ENCODE measurements at regions not wholly inside any gene's neighbourhood (a gene's known extent, or its start where the extent isn't known, plus 50 kb on each side); places are given as distances from the start of the nearest gene placed in this dataset.

DNA sequence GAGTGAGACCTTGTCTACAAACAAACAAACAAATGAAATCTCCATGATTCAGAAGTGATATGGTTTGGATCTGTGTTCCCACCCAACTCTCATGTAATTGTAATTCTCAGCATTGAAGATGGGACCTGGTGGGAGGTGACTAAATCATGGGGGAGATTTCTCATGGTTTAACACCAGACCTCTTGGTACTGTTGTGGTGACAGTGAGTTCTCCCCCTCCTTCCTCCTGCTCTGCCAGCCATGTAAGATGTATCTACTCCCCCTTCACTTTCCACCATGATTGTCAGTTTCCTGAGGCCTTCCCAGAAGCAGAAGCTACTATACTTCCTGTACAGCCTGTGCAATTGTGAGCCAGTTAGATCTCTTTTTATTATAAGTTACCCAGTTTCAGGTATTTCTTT lies 438.4 kb upstream of the THBS1 start:
- TF ChIP-seq, protein P1, sequence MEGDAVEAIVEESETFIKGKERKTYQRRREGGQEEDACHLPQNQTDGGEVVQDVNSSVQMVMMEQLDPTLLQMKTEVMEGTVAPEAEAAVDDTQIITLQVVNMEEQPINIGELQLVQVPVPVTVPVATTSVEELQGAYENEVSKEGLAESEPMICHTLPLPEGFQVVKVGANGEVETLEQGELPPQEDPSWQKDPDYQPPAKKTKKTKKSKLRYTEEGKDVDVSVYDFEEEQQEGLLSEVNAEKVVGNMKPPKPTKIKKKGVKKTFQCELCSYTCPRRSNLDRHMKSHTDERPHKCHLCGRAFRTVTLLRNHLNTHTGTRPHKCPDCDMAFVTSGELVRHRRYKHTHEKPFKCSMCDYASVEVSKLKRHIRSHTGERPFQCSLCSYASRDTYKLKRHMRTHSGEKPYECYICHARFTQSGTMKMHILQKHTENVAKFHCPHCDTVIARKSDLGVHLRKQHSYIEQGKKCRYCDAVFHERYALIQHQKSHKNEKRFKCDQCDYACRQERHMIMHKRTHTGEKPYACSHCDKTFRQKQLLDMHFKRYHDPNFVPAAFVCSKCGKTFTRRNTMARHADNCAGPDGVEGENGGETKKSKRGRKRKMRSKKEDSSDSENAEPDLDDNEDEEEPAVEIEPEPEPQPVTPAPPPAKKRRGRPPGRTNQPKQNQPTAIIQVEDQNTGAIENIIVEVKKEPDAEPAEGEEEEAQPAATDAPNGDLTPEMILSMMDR (IDR thresholded peaks at IDR 0.05; ENCODE audit: low read length), result no peak
- no peak for TF ChIP-seq EZH2 (IDR thresholded peaks at IDR 0.05; ENCODE audit: borderline replicate concordance, low read length)
